Right lobe of liver (tissue), 4 donors: ENCODE measurements at regions not wholly inside any gene's neighbourhood (a gene's known extent, or its start where the extent isn't known, plus 50 kb on each side); places are given as distances from the start of the nearest gene placed in this dataset.

Experiments
- POLR2A ChIP-seq: fragments of 450-650 bp; IDR thresholded peaks from one replicate; pipeline ENCODE4 v1.6.1; 2017; ENCODE audit warnings: antibody characterized with exemption, mild to moderate bottlenecking
- TF ChIP-seq, protein P1 (sequence below), 4 donors: fragments of 200-600 bp in 3 of 4; fragments of 450-650 bp in 1 of 4; IDR thresholded peaks; one replicate each; pipeline versions ENCODE4 v1.5.1 to v1.8.0; 2016 to 2022; ENCODE audit warnings: antibody characterized with exemption in 4 of 4, mild to moderate bottlenecking in 2 of 4
- donor health status: DM: no; HTN: no; CAD: no.
- donor health status: DM: no; HTN: no; CAD: no.
- donor health status: DM: no; HTN: yes; CAD: no.

DNA sequence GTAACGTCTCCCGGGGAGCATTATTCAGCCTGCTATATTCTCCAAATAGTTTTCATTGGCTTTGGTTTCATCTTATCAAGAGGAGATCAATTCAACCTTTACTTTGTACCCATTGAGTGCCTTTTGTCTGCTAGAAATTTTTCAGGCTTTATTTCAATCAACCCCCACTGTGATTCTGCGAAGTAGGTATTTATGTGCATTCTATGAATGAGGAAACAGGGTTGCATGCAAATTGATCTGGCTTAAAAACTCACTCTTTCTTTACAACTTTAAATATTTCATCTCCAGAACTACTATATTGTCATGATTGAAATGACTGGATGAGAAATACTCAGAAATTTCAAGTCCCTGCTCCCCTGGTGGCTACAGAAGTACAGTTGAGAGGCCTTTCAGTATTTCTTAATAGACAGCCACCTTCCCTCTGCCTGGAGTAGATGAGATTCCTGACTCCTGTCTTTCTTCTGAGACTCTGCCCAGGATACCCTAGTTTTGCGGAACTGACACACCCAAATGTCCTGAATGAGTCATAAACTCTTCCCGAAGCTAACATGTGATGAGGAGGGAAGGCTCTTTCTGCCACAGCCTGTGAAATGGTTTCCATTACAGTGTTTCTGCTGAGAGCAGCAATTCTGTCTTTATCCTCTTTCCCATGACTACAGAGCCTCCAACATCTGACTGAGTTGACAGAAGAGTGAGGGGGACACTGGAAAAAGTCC lies 52.6 kb upstream of the TNC start:
- TF ChIP-seq, protein P1, sequence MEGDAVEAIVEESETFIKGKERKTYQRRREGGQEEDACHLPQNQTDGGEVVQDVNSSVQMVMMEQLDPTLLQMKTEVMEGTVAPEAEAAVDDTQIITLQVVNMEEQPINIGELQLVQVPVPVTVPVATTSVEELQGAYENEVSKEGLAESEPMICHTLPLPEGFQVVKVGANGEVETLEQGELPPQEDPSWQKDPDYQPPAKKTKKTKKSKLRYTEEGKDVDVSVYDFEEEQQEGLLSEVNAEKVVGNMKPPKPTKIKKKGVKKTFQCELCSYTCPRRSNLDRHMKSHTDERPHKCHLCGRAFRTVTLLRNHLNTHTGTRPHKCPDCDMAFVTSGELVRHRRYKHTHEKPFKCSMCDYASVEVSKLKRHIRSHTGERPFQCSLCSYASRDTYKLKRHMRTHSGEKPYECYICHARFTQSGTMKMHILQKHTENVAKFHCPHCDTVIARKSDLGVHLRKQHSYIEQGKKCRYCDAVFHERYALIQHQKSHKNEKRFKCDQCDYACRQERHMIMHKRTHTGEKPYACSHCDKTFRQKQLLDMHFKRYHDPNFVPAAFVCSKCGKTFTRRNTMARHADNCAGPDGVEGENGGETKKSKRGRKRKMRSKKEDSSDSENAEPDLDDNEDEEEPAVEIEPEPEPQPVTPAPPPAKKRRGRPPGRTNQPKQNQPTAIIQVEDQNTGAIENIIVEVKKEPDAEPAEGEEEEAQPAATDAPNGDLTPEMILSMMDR (IDR thresholded peaks at IDR 0.05) = no peak
- TF ChIP-seq POLR2A = no peak
